Ascending aorta (tissue), 2 donors: ENCODE measurements at regions not wholly inside any gene's neighbourhood (a gene's known extent, or its start where the extent isn't known, plus 50 kb on each side); places are given as distances from the start of the nearest gene placed in this dataset.

ENCODE experiments used
- DNase-seq, 2 donors: peaks; one replicate each; pipeline ENCODE4 v3.0.0-alpha.2; 2019; ENCODE audit warnings: low spot score in 2 of 2
- H3K27ac ChIP-seq, 2 donors: fragments of 200-600 bp; sonication (generic); one replicate each; pipeline ENCODE4 v1.5.1; 2016 to 2017; ENCODE audit warnings: mild to moderate bottlenecking in 1 of 2
- H3K27me3 ChIP-seq: fragments of 200-600 bp; sonication (generic); one replicate; pipeline ENCODE4 v1.5.1; 2017
- H3K36me3 ChIP-seq, 2 donors: fragments of 200-600 bp; sonication (generic); one replicate each; pipeline ENCODE4 v1.5.1; 2016
- H3K4me1 ChIP-seq, 2 donors: fragments of 200-600 bp; sonication (generic); one replicate each; pipeline ENCODE4 v1.5.1; 2016 to 2017; ENCODE audit warnings: mild to moderate bottlenecking in 1 of 2
- H3K4me3 ChIP-seq, 2 donors: fragments of 200-600 bp; sonication (generic); one replicate each; pipeline ENCODE4 v1.5.1; 2016 to 2017; ENCODE audit warnings: mild to moderate bottlenecking in 1 of 2
- H3K9me3 ChIP-seq, 2 donors: fragments of 200-600 bp; sonication (generic); one replicate each; pipeline ENCODE4 v1.5.1; 2016
- intact Hi-C: fragments of 100-400 bp; cut with DNase I; formaldehyde crosslinking; loops from one replicate; pipeline ENCODE4 v1.15.1; 2023
- TF ChIP-seq, protein P1 (sequence below), 3 experiments: fragments of 200-600 bp in 2 of 3; fragments of 450-650 bp in 1 of 3; sonication (generic) in 2 of 3; IDR thresholded peaks; one replicate each; pipeline ENCODE4 v1.5.1; 2016 to 2019; ENCODE audit warnings: antibody characterized with exemption in 3 of 3, mild to moderate bottlenecking in 1 of 3, moderate library complexity in 1 of 3

DNA sequence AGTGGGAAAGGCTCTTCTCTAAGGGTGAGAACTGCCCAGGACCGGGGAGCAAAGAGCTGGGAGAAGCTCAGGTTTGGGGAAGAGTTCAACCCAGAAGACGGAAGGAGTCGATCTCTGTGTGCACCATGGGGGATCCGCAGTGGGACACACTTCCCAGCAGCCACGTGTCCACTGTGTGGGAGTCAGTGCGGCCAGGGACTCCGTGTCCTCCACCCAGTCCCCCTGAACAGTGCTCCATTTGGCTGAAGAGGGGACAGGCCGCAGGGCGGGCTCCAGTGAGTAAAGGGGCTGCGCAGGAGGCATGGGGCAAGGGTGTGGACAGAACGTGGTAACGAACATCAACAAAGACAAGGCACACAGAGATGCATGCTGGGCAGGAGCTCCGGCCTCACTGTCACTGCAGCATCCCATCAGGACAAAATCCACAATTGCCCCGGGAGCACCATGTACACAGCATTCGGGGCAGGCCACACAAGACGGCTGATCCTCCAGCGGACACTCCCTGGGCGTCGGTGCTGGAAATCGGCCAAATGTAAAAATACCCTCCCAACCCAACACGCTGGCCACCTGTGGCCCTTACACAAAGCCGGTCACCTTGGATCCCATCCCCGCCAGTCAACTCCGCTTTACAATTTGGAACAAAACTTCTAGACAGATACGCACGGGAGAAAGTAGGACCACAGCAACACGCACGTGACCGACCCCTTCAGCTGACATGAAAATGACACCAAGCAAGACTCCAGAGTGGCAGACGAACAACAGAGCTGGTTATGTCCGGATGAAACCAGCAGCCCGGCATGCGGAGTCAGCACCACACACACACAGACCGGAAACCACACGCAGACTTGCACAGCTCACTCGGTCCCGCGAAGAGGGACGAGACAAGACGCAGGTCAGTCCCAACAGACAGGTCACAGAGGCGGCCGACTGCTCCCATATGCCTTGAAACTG is 366.8 kb downstream of the SHANK2 start:
- Histone ChIP-seq H3K27ac (no peak overlapping the region), H3K4me1 (no peaks in the 10 kb centered on the region), H3K27me3 (no peaks in the 10 kb centered on the region), H3K9me3 (no peaks in the 10 kb centered on the region), H3K36me3 (no peaks in the 10 kb centered on the region), H3K4me3 (no peak overlapping the region)
- DNase-seq, result no peak
- intact Hi-C loops, result no loop called here
- TF ChIP-seq, protein P1, sequence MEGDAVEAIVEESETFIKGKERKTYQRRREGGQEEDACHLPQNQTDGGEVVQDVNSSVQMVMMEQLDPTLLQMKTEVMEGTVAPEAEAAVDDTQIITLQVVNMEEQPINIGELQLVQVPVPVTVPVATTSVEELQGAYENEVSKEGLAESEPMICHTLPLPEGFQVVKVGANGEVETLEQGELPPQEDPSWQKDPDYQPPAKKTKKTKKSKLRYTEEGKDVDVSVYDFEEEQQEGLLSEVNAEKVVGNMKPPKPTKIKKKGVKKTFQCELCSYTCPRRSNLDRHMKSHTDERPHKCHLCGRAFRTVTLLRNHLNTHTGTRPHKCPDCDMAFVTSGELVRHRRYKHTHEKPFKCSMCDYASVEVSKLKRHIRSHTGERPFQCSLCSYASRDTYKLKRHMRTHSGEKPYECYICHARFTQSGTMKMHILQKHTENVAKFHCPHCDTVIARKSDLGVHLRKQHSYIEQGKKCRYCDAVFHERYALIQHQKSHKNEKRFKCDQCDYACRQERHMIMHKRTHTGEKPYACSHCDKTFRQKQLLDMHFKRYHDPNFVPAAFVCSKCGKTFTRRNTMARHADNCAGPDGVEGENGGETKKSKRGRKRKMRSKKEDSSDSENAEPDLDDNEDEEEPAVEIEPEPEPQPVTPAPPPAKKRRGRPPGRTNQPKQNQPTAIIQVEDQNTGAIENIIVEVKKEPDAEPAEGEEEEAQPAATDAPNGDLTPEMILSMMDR (IDR thresholded peaks at IDR 0.05), result no peak

DNA sequence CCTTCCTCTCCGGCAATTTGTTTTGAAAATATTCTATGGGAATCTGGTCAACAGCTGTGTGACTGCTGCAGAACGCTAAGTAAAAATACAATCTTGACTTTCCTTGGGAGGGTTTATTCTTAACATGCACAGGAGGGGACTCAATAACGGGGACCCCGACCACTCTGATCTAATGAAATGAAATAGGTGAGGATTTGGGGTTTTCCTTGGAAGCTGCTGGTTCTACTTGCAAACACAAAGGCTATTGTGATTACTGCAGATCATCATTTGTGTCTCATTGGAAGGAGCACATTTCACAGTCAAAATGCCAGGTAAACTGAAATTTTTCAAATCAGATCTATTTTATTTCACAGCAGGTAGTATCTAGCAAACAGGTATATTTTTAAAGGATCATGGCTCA is 366.1 kb downstream of the SHANK2 start:
- Histone ChIP-seq H3K4me3 (no peak overlapping the region), H3K27me3 (no peaks in the 10 kb centered on the region), H3K27ac (no peak overlapping the region), H3K4me1 (no peaks in the 10 kb centered on the region), H3K36me3 (no peaks in the 10 kb centered on the region), H3K9me3 (no peaks in the 10 kb centered on the region)
- no peak for DNase-seq
- intact Hi-C loops, result no loop called here
- TF ChIP-seq, protein P1 (IDR thresholded peaks at IDR 0.05), result no peak

DNA sequence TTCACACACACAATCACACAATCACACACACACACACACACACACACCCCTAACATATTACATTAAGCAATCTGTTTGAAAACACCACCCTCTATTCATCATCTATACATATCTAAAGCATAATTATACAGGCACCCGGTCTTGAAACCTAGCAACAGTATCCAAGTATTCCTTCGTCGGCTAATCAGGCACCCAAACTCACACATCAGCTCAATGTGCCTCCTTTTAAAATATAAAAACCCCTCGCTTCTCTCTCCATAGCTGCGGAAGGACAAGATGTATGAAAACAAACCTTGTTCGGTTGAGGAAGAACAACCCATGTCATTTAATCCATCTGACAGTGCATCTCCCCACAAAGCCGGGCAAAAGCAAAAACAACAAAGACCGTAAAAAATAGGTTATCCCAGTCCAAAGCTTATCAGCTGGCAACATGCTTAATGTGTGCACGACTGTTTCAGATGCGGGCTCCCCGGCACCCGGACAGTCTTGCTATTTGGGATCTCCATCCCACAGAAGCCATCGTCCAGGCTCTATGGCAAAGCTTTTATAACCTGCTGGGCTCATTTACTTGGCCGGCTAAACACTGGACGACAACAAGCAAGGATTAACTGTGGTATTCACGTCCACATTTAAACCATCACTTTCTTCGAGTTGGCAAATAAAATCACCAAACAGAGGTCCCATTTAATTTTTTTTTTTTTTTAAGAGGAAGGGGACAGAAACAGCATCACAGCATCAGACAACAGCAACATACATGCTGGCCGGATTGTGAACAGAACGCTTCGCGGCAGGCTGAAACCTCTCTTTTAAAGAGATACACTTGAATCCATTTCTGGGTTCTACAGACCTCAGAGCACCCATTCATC is 365.5 kb downstream of the SHANK2 start:
- H3K27ac ChIP-seq, result no peak overlapping the region
- H3K4me1 ChIP-seq, result no peaks in the 10 kb centered on the region
- intact Hi-C loops, result no loop called here
- no peak for DNase-seq
- H3K27me3 ChIP-seq, result no peaks in the 10 kb centered on the region
- H3K36me3 ChIP-seq, result no peaks in the 10 kb centered on the region
- no peak overlapping the region for H3K4me3 ChIP-seq
- no peaks in the 10 kb centered on the region for H3K9me3 ChIP-seq
- TF ChIP-seq, protein P1 (IDR thresholded peaks at IDR 0.05), result no peak

DNA sequence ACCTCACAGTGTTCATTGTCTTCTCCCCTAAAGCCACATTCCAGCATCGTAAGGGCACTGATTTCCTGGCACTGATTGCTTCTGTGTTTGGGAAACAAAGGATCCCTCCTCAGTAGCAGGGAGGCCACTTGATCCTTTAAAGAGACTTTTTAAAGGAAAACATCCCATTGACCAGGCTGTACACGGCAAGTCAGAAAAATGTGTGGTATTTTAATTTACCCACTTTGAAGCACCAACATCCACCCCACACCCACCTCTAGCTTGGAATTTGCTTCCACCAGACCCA is 364.9 kb downstream of the SHANK2 start:
- no peaks in the 10 kb centered on the region for H3K36me3 ChIP-seq
- DNase-seq, result no peak
- no peaks in the 10 kb centered on the region for H3K4me1 ChIP-seq
- no peaks in the 10 kb centered on the region for H3K9me3 ChIP-seq
- TF ChIP-seq, protein P1 (IDR thresholded peaks at IDR 0.05), result no peak
- H3K27me3 ChIP-seq, result no peaks in the 10 kb centered on the region
- no peak overlapping the region for H3K4me3 ChIP-seq
- H3K27ac ChIP-seq, result no peak overlapping the region
- intact Hi-C loops, result no loop called here

GRCh38 chr11:70888061-70888460 is 364.3 kb downstream of the SHANK2 start:
- no peak for DNase-seq
- H3K36me3 ChIP-seq, result no peaks in the 10 kb centered on the region
- H3K27ac ChIP-seq, result no peak overlapping the region
- no peak overlapping the region for H3K4me3 ChIP-seq
- no peaks in the 10 kb centered on the region for H3K27me3 ChIP-seq
- H3K9me3 ChIP-seq, result no peaks in the 10 kb centered on the region
- intact Hi-C loops, result no loop called here
- no peaks in the 10 kb centered on the region for H3K4me1 ChIP-seq
- TF ChIP-seq, protein P1 (IDR thresholded peaks at IDR 0.05), result no peak
